ENCODE measurements at regions not wholly inside any gene's neighbourhood (a gene's known extent, or its start where the extent isn't known, plus 50 kb on each side); places are given as distances from the start of the nearest gene placed in this dataset.
A peak's percentile ranks its signal among the peaks of the same experiment; 100 is the strongest.

DNA sequence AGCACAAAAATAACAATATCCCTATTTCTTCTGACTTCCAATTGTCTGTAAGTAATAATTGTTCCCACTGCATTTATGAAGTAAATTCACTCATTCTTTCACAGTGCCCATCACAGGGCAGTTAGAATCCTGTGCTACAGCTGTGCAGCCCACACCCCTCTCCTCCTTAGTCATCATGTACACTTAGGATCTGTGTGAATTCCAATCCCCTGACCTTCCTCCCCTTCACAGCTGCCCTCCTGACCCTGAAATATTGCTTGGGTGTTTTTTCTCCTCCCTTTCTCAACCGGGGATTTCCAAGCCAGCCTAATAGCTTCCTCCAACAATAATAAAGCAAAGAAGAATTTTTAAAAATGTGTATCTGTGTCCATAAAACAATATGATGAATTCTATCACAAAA, 91.5 kb upstream of the BEND6 start:
- no peak for DNase-seq
- no peak for ATAC-seq

GRCh38 chr6:56862415-56863175, 92.3 kb upstream of the BEND6 start:
- no peak for ATAC-seq
- no peak for DNase-seq

DNA sequence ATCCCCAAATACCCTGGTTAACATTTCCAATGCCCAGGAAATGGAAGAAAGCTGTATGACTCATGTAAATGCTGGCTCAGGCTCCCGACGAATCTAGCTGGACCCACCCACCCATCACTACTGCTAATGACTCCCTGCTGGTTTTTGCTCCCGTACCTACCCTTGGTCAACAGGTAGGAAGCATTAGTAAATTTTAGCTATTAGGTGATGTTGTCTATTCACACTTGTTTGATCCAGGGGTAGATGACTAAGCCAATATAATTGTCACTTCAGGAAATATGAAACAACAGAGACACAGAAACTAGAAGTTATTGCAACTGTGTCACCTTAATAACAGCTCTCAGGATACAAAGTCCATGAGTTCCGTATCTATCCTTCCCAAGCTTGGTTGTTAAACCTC, 94.4 kb upstream of the BEND6 start:
- ATAC-seq (no peak), DNase-seq (no peak)

- ATAC-seq (no peak), DNase-seq (no peak)
Observed at GRCh38 chr6:56856036-56856580, 98.8 kb upstream of the BEND6 start.

GRCh38 chr6:56854086-56854485, 100.8 kb upstream of the BEND6 start:
- DNase-seq, result no peak
- no peak for ATAC-seq

GRCh38 chr6:56853541-56853940, 101.4 kb upstream of the BEND6 start:
- ATAC-seq, result no peak

GRCh38 chr6:56852260-56853010, 102.5 kb upstream of the BEND6 start:
- ATAC-seq (no peak), DNase-seq (no peak)

More at GRCh38 chr6:56853541-56853940, 101.4 kb upstream of the BEND6 start:
- DNase-seq, result no peak

DNA sequence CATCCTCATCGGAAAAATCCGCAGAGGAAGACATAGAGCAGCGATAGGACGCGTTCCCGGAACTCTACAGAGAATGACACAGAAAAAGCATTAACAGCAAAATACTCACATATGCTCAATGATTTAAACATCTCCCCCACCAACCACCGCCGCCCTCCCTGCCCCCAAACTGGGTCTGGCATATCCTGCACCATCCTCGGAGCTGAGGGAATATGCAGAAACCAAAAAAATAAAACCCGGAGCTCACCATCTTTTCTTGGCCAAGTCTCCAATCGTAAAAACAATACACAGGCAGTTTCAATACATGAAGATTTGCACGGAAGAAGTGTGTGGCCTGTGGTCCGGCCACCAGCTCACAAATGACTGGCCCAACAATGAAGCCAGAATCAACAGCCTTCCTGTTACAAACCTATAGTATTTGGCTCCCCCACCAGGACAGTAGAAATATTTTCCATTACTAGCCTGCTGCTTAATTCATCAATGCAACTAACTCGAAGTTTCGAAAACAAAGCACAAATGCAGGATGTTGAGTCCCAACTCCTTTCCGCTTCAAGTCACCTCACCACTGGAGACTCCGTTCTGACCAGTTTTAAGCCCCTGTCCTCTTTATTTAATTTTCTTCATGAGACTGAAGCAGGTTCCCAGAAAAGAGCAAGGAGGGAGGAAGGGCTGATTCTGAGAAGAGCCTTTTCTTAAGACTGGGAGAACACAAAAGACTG, 103.2 kb upstream of the BEND6 start:
- peak; percentile 25 for DNase-seq
- peak; percentile 83 for ATAC-seq

- no peak for ATAC-seq
Observed at GRCh38 chr6:56851074-56851473, 103.8 kb upstream of the BEND6 start.

DNA sequence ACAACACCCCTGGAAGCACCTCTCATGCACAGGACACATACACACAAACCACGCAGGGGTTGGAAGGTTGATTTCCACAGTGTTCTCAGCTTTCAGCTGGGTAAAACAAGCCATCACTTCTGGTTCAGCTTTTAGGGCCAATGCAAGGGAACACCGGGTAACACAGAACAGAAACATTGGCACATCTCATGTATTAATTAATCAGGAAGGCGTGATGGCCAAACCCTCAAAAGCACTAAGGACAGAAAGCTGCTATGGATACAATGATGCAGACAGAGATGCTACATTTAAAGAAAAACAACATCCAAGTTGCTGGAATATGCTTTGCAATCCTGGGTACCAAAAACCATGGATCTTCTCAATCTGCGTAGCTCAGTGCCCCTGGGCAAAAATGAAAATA, 104.3 kb upstream of the BEND6 start:
- no peak for DNase-seq
- no peak for ATAC-seq

More at GRCh38 chr6:56851074-56851473, 103.8 kb upstream of the BEND6 start:
- no peak for DNase-seq

- DNase-seq, result no peak
Observed at GRCh38 chr6:56849896-56850295, 105.0 kb upstream of the BEND6 start.

DNA sequence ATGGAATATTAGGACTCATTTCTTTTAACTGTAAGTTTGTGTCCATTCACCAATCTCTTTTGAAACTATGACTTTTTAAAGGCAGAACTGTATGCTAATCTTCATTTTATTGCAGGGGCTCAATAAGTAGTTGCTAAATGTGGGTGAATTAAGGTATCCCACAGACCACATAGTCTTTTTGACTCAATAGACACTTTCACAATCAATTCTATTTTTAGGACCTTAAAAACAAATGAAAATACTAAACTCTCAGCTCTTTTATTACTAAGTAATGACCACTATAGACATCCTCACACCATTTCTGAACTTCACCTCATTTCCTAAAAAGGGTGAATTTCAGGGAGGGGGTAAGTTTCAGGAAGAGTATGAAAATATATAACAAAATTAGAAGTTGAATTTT, 106.8 kb upstream of the BEND6 start:
- no peak for DNase-seq
- no peak for ATAC-seq

More at GRCh38 chr6:56849896-56850295, 105.0 kb upstream of the BEND6 start:
- no peak for ATAC-seq

DNA sequence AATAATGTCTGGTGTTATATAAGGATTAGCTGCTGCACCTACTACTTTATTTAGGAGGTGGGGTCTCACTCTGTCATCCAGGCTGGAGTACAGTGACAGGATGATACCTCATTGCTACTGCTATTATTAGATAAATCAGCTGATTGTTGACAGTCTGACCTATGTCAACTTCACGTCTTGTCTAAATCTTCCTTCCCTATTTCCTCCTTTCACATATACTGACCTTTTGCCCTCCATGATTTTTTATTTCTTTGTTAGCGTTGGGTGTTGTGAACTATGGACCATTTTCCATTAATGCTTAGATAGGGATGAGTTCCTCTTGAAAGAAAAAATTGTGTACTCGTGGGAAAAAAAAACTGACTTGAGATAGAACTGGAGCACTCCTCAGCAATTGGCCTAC, 109.9 kb upstream of the BEND6 start:
- no peak for ATAC-seq
- no peak for DNase-seq

- DNase-seq, result peak; percentile 64
- ATAC-seq, result peak; percentile 96
Observed at GRCh38 chr6:56843476-56844349, 111.2 kb upstream of the BEND6 start.

DNA sequence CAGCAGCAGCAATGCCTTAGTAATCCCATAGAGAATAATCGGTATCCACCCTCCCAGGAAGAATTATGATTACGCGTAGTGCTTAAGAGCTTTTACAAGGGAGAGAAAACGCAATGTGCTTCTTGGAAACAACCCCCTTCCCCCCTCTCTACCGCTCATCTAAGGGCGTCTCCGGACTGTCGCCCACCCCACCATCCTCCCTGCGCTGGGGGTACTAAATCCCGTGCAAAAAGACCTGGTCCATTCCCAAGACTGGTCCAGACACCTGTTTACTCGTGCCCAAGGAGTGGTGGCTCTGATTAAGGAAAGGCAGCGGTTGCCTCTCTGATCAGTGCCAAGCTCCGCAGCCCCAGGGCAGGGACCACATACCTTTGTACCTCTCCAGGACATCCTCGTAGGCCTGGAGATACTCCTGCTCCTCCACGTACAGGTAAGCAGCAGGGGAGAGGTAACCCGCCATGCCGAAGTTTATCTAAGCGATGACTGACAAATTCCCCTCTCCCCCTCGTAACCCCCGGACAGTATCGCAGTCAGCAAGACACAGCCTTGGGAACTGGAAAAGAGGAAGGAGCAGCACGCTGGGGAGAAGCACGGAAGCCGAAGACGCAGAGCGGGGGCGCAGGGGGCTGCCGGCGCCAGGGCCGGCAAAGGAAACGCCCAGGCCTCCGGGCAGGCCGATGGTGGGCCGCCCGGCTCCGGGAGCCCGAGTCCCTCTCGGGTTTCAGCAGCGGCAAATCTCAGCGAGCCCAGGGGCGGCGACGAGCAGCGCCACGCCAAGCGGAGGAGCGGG, 112.0 kb upstream of the BEND6 start:
- ATAC-seq (peak; percentile 10), DNase-seq (peak; percentile 7)

DNA sequence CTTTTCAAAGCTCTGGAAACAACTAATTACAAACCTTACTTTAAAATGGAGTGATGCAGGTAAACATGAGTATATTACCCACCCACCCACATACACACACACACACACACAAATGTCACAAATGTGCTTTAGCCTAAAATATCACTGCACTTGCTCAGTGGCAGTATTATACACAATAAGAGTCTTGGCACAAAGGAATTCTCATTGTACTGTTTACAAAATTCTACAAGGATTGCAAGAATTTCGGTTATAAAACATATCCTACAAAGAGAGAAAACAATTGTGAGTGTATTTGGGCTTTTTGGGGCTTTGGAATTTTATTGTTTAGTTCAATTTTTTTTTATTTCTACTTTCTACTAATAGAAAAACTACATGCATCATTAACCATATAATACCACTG, 113.2 kb upstream of the BEND6 start:
- no peak for ATAC-seq
- no peak for DNase-seq

DNA sequence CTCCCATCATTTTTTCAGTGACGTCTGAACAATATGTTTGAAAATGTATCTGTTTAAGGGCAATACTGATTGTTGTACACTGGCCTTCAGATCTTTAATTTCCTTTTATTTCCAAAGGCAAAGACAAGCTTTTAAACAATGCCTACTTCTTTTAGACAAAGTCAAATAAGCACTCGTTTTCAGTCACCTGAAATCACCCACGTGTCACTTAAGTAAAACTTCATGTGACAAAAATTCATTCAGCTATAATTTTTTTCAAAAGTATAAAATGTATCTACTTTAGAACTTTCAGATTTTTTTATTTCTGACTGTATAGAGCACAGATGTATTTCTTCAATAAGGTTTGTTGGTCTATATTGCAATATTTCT, 113.5 kb upstream of the BEND6 start:
- ATAC-seq (no peak), DNase-seq (no peak)

- no peak for DNase-seq
- ATAC-seq, result no peak
Observed at GRCh38 chr6:56840467-56841380, 114.2 kb upstream of the BEND6 start.

GRCh38 chr6:56839533-56840183, 115.2 kb upstream of the BEND6 start:
- no peak for ATAC-seq
- DNase-seq, result no peak

Data from stimulated activated naive CD8-positive, alpha-beta T cell treated with anti-CD3 and anti-CD28 coated beads, Interleukin-15, Interleukin-2, amounts not matched to agents 100 U/mL and 50 U/mL, for 24 hours (primary cell).